ENCODE measurements at regions not wholly inside any gene's neighbourhood (a gene's known extent, or its start where the extent isn't known, plus 50 kb on each side); places are given as distances from the start of the nearest gene placed in this dataset.

GRCh38 chr12:24668563-24668962, 280.3 kb downstream of the BCAT1 start:
- no peak overlapping the region for H3K27ac ChIP-seq (ENCODE audit: low read depth in 2 of 2, low read length in 2 of 2)
- no peak for DNase-seq
- TF ChIP-seq CTCF (IDR thresholded peaks at IDR 0.05; ENCODE audit: borderline replicate concordance, extremely low read depth, insufficient read depth), result no peak
- no peak for FAIRE-seq
- intact Hi-C loops (cut with DNase I), result no loop called here
- H3K27me3 ChIP-seq (ENCODE audit: control insufficient read depth, insufficient read depth, low read length), result no peaks in the 10 kb centered on the region
- no peaks in the 10 kb centered on the region for H3K36me3 ChIP-seq (ENCODE audit: control insufficient read depth in 2 of 3, insufficient read depth in 3 of 3, low read length in 3 of 3)
- H3K4me3 ChIP-seq (ENCODE audit: low read length in 3 of 3), result no peak overlapping the region
- no peaks in the 10 kb centered on the region for H3K9me3 ChIP-seq (ENCODE audit: control insufficient read depth in 2 of 3, insufficient read depth in 1 of 3, low read length in 3 of 3)
- no peaks in the 10 kb centered on the region for H3K4me1 ChIP-seq (ENCODE audit: control insufficient read depth in 2 of 3, insufficient read depth in 2 of 3, low read depth in 1 of 3, low read length in 3 of 3)
- no peak overlapping the region for H3K9ac ChIP-seq (ENCODE audit: low read length in 3 of 3)

GRCh38 chr12:24664161-24664880, 284.6 kb downstream of the BCAT1 start:
- H3K36me3 ChIP-seq (ENCODE audit: control insufficient read depth in 2 of 3, insufficient read depth in 3 of 3, low read length in 3 of 3), result no peaks in the 10 kb centered on the region
- no peak for DNase-seq
- no peak overlapping the region for H3K9ac ChIP-seq (ENCODE audit: low read length in 3 of 3)
- intact Hi-C loops (cut with DNase I), result no loop called here
- peaks cover 0 to 2% (median 0%) of the 10 kb centered on the region in 3 donors for H3K4me1 ChIP-seq (ENCODE audit: control insufficient read depth in 2 of 3, insufficient read depth in 2 of 3, low read depth in 1 of 3, low read length in 3 of 3)
- no peaks in the 10 kb centered on the region for H3K9me3 ChIP-seq (ENCODE audit: control insufficient read depth in 2 of 3, insufficient read depth in 1 of 3, low read length in 3 of 3)
- TF ChIP-seq CTCF (IDR thresholded peaks at IDR 0.05; ENCODE audit: borderline replicate concordance, extremely low read depth, insufficient read depth), result no peak
- H3K4me3 ChIP-seq (ENCODE audit: low read length in 3 of 3), result no peak overlapping the region
- H3K27me3 ChIP-seq (ENCODE audit: control insufficient read depth, insufficient read depth, low read length), result no peaks in the 10 kb centered on the region
- FAIRE-seq, result no peak
- no peak overlapping the region for H3K27ac ChIP-seq (ENCODE audit: low read depth in 2 of 2, low read length in 2 of 2)

GRCh38 chr12:24661657-24662096, 287.2 kb downstream of the BCAT1 start:
- Histone ChIP-seq H3K9ac (ENCODE audit: low read length in 3 of 3) (no peak overlapping the region), H3K4me3 (ENCODE audit: low read length in 3 of 3) (no peak overlapping the region), H3K4me1 (ENCODE audit: control insufficient read depth in 2 of 3, insufficient read depth in 2 of 3, low read depth in 1 of 3, low read length in 3 of 3) (peaks cover 0 to 2% (median 0%) of the 10 kb centered on the region in 3 donors), H3K27ac (ENCODE audit: low read depth in 2 of 2, low read length in 2 of 2) (no peak overlapping the region), H3K27me3 (ENCODE audit: control insufficient read depth, insufficient read depth, low read length) (no peaks in the 10 kb centered on the region), H3K9me3 (ENCODE audit: control insufficient read depth in 2 of 3, insufficient read depth in 1 of 3, low read length in 3 of 3) (no peaks in the 10 kb centered on the region), H3K36me3 (ENCODE audit: control insufficient read depth in 2 of 3, insufficient read depth in 3 of 3, low read length in 3 of 3) (no peaks in the 10 kb centered on the region)
- intact Hi-C loops (cut with DNase I), result no loop called here
- FAIRE-seq (no peak), DNase-seq (peak in 2 of 5 donors; percentile 2 to 89)
- TF ChIP-seq CTCF (IDR thresholded peaks at IDR 0.05; ENCODE audit: borderline replicate concordance, extremely low read depth, insufficient read depth), result no peak

All from kidney (tissue), 13 donors.